Activated T-cell treated with anti-CD3 and anti-CD28 coated beads, Interleukin-2, amount 50 U/mL, for 24 hours (primary cell): ENCODE measurements at regions not wholly inside any gene's neighbourhood (a gene's known extent, or its start where the extent isn't known, plus 50 kb on each side); places are given as distances from the start of the nearest gene placed in this dataset.
"Not testable (repeated sequence)": the region's sequence is repeated elsewhere in the genome, so short reads cannot be mapped to it uniquely, and the experiment has no call there.

Source experiments
- DNase-seq: peaks from one replicate; pipeline ENCODE4 v3.0.0-alpha.2; 2020
- H3K27ac Mint-ChIP-seq: 2 replicates; pipeline ENCODE4 v1.8.0; 2020; ENCODE audit warnings: mild to moderate bottlenecking, mixed read lengths
- H3K27me3 Mint-ChIP-seq: 2 replicates; pipeline ENCODE4 v1.8.0; 2020; ENCODE audit warnings: mixed read lengths
- H3K36me3 Mint-ChIP-seq: 2 replicates; pipeline ENCODE4 v1.8.0; 2020; ENCODE audit warnings: low read depth, mixed read lengths
- H3K4me1 Mint-ChIP-seq: 2 replicates; pipeline ENCODE4 v1.8.0; 2020; ENCODE audit warnings: low read depth, mixed read lengths
- H3K4me3 Mint-ChIP-seq: 2 replicates; pipeline ENCODE4 v1.8.0; 2020; ENCODE audit warnings: mild to moderate bottlenecking, moderate library complexity, mixed read lengths
- H3K9me3 Mint-ChIP-seq: 2 replicates; pipeline ENCODE4 v1.8.0; 2020; ENCODE audit warnings: mixed read lengths

DNA sequence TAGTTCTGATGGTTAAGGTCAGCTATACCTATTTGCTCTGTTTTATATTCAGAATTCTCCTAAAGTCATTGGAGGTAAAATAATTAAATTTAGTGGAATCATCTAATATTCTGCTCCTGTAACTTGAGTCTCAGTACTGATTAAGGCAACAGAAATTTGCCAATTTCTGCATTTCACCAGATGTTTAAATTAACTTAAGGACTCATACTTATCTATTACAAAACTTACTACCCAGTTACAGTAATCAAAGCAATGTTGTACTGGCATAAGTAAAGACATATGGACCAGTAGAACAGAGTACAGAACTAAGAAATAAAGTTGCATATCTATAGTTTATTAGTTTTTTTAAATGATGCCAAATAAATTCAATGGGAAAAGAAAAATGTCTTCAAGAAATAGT, 1043.8 kb downstream of the OTOL1 start:
- no peak for DNase-seq
- H3K4me3 Mint-ChIP-seq, result no peak overlapping the region
- H3K4me1 Mint-ChIP-seq, result no peaks in the 10 kb centered on the region
- no peaks in the 10 kb centered on the region for H3K9me3 Mint-ChIP-seq
- no peak overlapping the region for H3K27ac Mint-ChIP-seq
- no peaks in the 10 kb centered on the region for H3K27me3 Mint-ChIP-seq
- no peaks in the 10 kb centered on the region for H3K36me3 Mint-ChIP-seq

DNA sequence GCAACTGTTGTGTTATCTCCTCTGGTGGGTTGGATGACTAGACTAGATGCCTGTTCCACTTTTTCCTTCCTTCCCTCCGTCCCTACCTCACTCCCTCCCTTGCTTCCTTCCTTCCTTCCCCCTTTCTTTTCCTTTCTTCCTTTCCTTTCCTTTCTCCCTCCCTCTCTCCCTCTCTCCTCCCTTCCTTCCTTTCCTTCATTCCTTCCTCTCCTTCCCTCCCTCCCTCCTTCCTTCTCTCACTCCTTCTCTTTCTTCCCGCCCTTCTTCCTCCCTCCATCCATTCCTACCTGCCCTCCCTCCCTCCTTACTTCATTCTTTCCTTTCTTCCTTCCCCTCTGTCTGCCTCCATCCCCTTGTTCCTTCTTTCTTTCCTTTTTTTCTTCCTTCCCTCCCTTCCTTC, 1045.3 kb downstream of the OTOL1 start:
- DNase-seq, result no peak
- Mint-ChIP-seq H3K4me3 (no peak overlapping the region), H3K4me1 (no peaks in the 10 kb centered on the region), H3K9me3 (no peaks in the 10 kb centered on the region), H3K36me3 (no peaks in the 10 kb centered on the region), H3K27me3 (no peaks in the 10 kb centered on the region), H3K27ac (no peak overlapping the region)

DNA sequence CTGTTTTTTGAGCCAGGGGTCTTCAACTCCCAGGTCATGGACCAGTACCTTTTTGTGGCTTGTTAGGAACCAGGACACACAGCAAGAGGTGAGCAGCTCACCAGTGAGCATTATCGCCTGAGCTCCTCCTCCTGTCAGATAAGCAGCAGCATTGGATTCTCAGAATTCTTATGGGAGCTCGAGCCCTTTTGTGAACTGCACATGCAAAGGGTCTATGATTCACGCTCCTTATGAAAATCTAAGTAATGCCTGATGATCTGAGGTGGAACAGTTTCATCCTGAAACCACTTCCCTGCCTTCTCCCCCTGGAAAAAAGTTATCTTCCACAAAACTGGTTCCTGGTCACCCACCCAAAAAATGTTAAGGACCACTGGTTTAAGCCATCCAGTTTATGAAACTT, 1047.6 kb downstream of the OTOL1 start:
- Mint-ChIP-seq H3K4me3 (no peak overlapping the region), H3K27ac (no peak overlapping the region), H3K36me3 (no peaks in the 10 kb centered on the region), H3K4me1 (no peaks in the 10 kb centered on the region), H3K27me3 (no peaks in the 10 kb centered on the region), H3K9me3 (peaks cover 4% of the 10 kb centered on the region)
- DNase-seq, result no peak

DNA sequence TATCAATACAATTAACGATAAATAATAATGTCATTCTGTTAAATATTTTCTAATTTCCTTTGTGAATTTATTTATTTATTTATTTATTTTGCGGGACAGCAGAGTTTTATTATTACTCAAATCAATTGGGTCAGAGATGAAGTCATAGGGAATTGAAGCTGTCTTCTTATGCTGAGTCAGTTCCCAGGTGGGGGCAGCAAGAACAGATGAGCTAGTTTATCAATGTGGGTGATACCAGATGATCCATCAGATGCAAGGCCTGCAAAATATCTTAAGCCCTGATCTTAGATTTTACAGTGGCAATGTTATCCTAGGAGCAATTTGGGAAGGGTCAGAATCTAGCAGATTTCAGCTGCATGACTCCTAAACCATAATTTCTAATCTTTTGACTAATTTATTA, 1050.3 kb downstream of the OTOL1 start:
- Mint-ChIP-seq H3K36me3 (no peaks in the 10 kb centered on the region), H3K27me3 (no peaks in the 10 kb centered on the region), H3K4me1 (no peaks in the 10 kb centered on the region), H3K9me3 (peaks cover 4% of the 10 kb centered on the region), H3K27ac (no peak overlapping the region), H3K4me3 (no peak overlapping the region)
- no peak for DNase-seq

DNA sequence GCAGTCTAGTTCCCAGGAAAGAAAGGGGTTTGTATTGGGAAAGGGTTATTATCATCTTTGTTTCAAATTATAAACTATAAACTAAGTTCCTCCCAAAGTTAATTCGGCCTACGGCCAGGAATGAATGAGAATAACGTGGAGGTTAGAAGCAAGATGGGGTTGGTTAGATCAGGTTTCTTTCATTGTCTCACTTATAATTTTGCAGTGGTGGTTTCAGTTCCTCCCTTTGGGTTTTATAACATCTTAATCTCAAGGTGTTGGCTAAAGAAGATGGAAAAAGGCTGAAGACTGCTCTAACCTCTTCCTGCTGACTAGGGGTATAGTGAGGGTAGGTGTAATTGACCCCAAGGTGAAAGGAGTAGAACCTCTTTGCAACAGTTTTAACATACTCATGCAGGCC, 1050.7 kb downstream of the OTOL1 start:
- H3K4me3 Mint-ChIP-seq, result no peak overlapping the region
- no peak for DNase-seq
- H3K27ac Mint-ChIP-seq, result no peak overlapping the region

DNA sequence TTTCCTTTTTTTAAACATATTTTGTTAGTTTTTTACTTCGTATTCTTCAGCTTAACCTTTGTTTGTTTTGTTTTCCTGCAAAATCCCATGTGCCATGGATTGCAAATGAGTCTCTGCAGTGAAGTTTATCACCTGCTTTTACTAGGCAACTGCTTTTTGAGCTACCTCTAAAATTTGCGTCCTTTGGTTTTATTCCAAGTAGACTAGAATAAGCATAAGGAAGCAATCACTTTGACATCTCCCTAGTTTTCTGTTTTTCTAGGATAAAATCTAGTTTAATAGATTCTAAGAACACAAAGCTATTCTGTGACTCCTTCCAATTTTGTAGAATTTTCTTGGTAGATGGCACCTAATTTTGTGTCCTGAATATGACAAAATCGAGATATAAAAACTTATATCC, 1059.2 kb downstream of the OTOL1 start:
- H3K4me3 Mint-ChIP-seq, result no peak overlapping the region
- no peak overlapping the region for H3K27ac Mint-ChIP-seq
- no peak for DNase-seq
- H3K4me1 Mint-ChIP-seq, result no peaks in the 10 kb centered on the region
- no peaks in the 10 kb centered on the region for H3K36me3 Mint-ChIP-seq
- no peaks in the 10 kb centered on the region for H3K27me3 Mint-ChIP-seq
- peaks cover 4% of the 10 kb centered on the region for H3K9me3 Mint-ChIP-seq

More for the DNA sequence above, 1050.7 kb downstream of the OTOL1 start:
- Mint-ChIP-seq H3K4me1 (no peaks in the 10 kb centered on the region), H3K9me3 (peaks cover 4% of the 10 kb centered on the region), H3K27me3 (no peaks in the 10 kb centered on the region), H3K36me3 (no peaks in the 10 kb centered on the region)

DNA sequence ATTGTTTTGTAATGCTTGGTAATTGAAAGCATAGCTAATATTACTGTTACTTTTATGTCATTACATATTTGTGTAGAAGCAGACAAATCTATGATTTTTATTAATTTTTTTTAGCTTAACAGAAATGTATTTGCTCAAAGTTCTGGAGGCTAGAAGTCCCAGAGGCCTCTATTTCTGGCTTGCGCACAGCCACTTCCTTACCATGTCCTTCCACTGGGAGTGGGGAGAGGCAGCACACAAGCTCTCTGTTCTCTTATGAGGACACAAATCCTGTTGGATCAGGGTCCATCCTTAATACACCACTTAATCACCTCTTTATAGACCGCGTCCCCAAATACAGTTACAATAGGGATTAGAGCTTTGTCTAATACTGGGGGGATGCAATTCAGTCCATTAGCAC, 1061.4 kb downstream of the OTOL1 start:
- Mint-ChIP-seq H3K27me3 (no peaks in the 10 kb centered on the region), H3K9me3 (no peaks in the 10 kb centered on the region), H3K4me3 (no peak overlapping the region), H3K27ac (no peak overlapping the region), H3K4me1 (no peaks in the 10 kb centered on the region), H3K36me3 (no peaks in the 10 kb centered on the region)
- DNase-seq, result no peak

DNA sequence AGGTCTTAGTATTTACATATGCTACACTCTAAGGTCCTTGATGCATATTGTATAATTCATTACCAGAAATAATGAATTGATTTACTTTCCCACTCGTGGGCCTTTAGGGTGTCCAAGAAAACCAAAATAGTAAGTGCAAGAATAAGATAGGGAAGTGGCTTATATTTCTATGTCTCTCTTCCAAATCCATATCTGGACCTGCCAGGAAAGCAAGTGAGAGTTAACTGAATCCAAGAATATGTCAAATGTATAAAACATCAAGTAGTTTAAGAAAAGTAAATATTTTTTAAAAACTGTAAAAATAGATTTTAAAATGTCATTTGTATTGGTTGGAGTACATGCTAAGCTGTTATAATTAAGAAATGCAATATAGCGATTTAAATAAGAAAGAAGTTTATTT, 1072.1 kb downstream of the OTOL1 start:
- no peaks in the 10 kb centered on the region for H3K36me3 Mint-ChIP-seq
- H3K27ac Mint-ChIP-seq, result no peak overlapping the region
- no peak overlapping the region for H3K4me3 Mint-ChIP-seq
- no peaks in the 10 kb centered on the region for H3K27me3 Mint-ChIP-seq
- H3K9me3 Mint-ChIP-seq, result peaks cover 11% of the 10 kb centered on the region
- no peaks in the 10 kb centered on the region for H3K4me1 Mint-ChIP-seq
- no peak for DNase-seq

DNA sequence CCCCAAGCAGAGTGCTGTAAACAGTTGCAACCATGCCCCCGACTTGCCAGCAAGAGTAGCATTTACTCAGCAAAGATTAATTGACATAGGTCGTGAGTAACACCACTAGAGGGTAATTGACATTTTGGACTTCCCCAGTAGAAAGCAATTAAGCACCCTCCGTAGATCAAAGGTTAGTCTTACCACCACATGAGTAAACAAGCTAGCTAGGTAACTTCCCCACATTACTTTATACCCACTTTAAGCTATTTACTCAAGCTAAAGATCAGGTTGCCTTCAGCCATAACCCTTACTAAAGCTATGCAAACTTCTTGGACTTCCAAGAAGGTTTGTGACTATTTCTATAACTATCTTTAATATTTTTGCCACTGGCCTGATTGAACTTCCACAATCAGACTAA, 1072.7 kb downstream of the OTOL1 start:
- no peak overlapping the region for H3K27ac Mint-ChIP-seq
- H3K4me1 Mint-ChIP-seq, result no peaks in the 10 kb centered on the region
- no peaks in the 10 kb centered on the region for H3K27me3 Mint-ChIP-seq
- H3K9me3 Mint-ChIP-seq, result peaks cover 11% of the 10 kb centered on the region
- no peaks in the 10 kb centered on the region for H3K36me3 Mint-ChIP-seq
- DNase-seq, result no peak
- H3K4me3 Mint-ChIP-seq, result no peak overlapping the region

DNA sequence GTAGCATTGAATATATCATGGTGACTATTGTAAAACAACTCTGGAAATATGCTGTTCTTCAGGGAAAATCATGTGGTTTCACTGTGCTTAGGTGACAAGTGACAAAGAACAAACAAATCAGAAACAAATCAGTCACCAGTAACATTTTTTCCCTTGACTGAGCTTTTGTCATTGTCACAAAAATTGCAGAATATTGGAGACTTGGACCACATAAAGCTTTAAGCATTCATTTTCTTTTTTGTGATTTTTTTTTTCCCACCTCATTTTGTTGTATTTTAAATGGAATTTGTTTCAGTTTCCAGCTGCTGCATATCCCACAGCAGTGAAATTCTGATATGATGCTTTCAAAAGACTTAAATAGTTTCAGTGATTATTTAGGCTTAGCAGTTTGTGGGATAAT, 1088.4 kb downstream of the OTOL1 start:
- Mint-ChIP-seq H3K9me3 (peaks cover 8% of the 10 kb centered on the region), H3K4me3 (no peak overlapping the region), H3K4me1 (no peaks in the 10 kb centered on the region), H3K36me3 (no peaks in the 10 kb centered on the region), H3K27me3 (no peaks in the 10 kb centered on the region), H3K27ac (no peak overlapping the region)
- DNase-seq, result no peak

DNA sequence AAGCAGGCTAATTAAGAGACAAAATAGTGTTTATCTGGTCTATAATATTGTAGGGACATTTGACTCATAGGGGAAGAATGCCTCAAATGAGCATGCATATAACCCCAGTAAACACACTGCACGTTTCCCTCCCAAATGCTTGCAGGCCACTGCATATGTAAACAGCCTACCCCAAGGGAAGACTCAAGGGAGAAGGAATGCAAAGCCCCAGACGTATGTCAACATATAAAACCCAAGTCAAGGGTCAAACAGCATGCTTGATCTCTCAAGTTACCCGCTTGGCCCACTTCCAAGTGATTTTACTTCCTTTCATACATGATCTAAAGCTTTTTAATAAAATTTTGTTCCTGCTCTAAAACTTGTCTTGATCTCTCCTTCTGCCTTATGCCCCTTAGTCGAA, 1090.0 kb downstream of the OTOL1 start:
- Mint-ChIP-seq H3K27me3 (no peaks in the 10 kb centered on the region), H3K9me3 (peaks cover 11% of the 10 kb centered on the region), H3K4me3 (no peak overlapping the region), H3K36me3 (no peaks in the 10 kb centered on the region), H3K4me1 (no peaks in the 10 kb centered on the region), H3K27ac (no peak overlapping the region)
- no peak for DNase-seq

DNA sequence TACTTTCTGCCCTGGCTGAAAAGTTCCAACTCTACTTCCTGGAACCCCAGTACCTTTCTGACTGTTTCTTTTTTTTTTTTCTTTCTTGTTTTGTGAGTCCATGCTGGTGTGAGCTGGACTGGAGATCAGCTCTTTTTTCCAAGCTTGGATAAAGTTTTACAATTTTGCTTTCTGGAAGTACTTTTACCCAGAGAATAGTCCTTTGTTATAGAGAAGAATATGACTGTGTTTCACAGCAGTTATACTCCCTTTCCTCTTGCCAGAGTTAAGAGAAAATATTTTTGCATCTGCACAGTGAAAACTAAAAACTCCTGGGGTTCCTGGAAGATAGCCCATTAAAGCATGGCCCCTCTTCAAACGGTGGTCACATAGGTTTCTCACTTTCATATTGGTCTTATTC, 1100.6 kb downstream of the OTOL1 start:
- Mint-ChIP-seq H3K36me3 (no peaks in the 10 kb centered on the region), H3K4me3 (no peak overlapping the region), H3K4me1 (no peaks in the 10 kb centered on the region), H3K27ac (no peak overlapping the region), H3K9me3 (peaks cover 22% of the 10 kb centered on the region), H3K27me3 (no peaks in the 10 kb centered on the region)
- no peak for DNase-seq

DNA sequence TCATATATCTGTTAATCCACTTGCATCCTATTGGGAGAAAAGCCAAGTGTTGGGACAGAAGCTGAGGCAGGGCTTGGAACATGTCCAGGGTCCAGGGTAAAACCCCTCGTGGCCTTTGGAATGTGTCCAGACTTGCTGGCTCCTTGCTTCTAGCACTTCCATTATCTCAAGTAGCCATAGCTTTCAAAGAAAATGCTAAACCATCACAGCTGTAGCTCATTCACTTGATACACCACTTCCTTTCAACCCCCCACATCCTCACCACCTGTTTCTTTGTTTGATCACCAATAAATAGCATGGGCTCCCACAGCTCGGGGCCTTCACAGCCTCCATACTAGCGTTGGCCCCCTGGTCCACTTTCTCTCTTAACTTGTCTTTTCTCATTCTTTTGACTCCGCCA, 1101.9 kb downstream of the OTOL1 start:
- not testable (repeated sequence) for H3K27ac Mint-ChIP-seq, H3K27me3 Mint-ChIP-seq, H3K4me3 Mint-ChIP-seq, H3K4me1 Mint-ChIP-seq, H3K36me3 Mint-ChIP-seq, DNase-seq
- H3K9me3 Mint-ChIP-seq, result peaks cover 25% of the 10 kb centered on the region

DNA sequence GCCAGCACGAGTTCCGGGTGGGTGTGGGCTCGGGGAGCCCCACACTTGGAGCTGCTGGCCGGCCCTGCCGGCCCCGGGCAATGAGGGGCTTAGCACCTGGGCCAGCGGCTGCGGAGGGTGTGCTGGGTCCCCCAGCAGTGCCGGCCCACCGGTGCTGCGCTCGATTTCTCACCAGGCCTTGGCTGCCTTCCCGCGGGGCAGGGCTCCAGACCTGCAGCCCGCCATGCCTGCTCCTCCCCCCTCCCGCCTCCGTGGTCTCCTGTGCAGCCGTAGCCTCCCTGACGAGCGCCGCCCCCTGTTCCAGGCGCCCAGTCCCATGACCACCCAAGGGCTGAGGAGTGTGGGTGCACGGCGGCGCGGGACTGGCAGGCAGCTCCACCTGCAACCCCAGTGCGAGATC, 1103.1 kb downstream of the OTOL1 start:
- not testable (repeated sequence) for H3K4me1 Mint-ChIP-seq, H3K27me3 Mint-ChIP-seq, DNase-seq, H3K4me3 Mint-ChIP-seq, H3K36me3 Mint-ChIP-seq, H3K27ac Mint-ChIP-seq
- peaks cover 25% of the 10 kb centered on the region for H3K9me3 Mint-ChIP-seq

DNA sequence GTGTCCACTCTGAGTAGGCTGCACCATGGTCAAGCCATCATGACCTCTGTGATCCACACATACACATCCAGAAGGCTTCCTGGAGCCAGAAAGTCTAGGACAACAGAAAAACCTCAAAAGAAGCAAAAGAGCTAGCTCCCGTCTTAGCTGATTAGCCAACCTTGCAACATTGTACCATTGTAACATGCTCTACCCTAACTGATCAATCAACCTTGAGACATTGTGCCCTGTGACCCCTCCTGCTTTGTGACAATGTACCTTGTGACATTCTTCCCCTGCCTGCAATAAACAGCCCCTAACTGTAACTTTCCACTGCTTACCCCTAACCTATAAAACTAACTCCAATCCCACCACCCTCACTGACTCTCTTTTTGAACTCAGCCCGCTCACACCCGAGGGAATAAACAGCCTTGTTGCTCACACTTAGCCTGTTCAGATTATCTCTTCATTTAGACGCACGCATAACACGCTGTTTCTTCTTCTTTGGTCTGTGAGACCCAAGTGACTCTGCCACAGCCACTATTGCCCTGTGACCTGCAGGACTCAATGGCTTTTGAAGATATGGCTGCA, 1104.6 kb downstream of the OTOL1 start:
- Mint-ChIP-seq H3K27me3 (no peaks in the 10 kb centered on the region), H3K9me3 (peaks cover 25% of the 10 kb centered on the region), H3K4me1 (no peaks in the 10 kb centered on the region), H3K36me3 (no peaks in the 10 kb centered on the region), H3K27ac (no peak overlapping the region), H3K4me3 (no peak overlapping the region)
- no peak for DNase-seq

DNA sequence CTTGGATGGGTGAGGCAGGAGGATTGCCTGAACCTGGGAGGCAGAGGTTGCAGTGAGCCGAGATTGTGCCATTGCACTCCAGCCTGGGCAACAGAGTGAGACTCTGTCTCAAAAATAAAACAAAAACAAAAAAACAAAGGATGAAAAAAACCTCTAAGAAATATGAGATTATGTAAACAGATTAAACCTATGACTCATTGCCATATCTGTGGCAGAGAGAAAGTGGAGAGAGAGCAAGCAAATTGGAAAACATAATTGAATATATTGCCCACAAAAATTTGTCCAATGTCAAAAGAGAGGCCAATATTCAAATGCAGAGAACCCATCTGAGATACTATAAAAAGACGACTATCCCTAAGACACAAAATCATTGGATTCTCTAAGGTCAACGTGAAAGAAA, 1106.0 kb downstream of the OTOL1 start:
- Mint-ChIP-seq H3K4me3 (no peak overlapping the region), H3K9me3 (peaks cover 23% of the 10 kb centered on the region), H3K27ac (no peak overlapping the region), H3K27me3 (no peaks in the 10 kb centered on the region), H3K4me1 (no peaks in the 10 kb centered on the region), H3K36me3 (no peaks in the 10 kb centered on the region)
- DNase-seq, result no peak
